HEK293 (cell line): ENCODE measurements at regions not wholly inside any gene's neighbourhood (a gene's known extent, or its start where the extent isn't known, plus 50 kb on each side); places are given as distances from the start of the nearest gene placed in this dataset.

Experiments used
- CTCF ChIP-seq: fragments of 450-650 bp; formaldehyde crosslinking; IDR thresholded peaks from 2 replicates; pipeline ENCODE4 v1.5.1; 2016; ENCODE audit warnings: missing biosample characterization, missing genetic modification characterization
- PBX3 ChIP-seq: sonication (generic); formaldehyde crosslinking; IDR thresholded peaks from 2 replicates; pipeline ENCODE4 v1.8.1; 2022; ENCODE audit warnings: mild to moderate bottlenecking, moderate library complexity, missing genetic modification reagents
- PRDM2 ChIP-seq: fragments of 450-650 bp; formaldehyde crosslinking; IDR thresholded peaks from 2 replicates; pipeline ENCODE4 v1.5.1; 2016; ENCODE audit warnings: missing biosample characterization, missing genetic modification characterization, borderline replicate concordance
- YY1 ChIP-seq: fragments of 450-650 bp; formaldehyde crosslinking; IDR thresholded peaks from 2 replicates; pipeline ENCODE4 v1.5.1; 2018; ENCODE audit warnings: missing biosample characterization, missing genetic modification characterization
- ZBTB8A ChIP-seq: fragments of 450-650 bp; formaldehyde crosslinking; IDR thresholded peaks from 2 replicates; pipeline ENCODE4 v1.5.1; 2016; ENCODE audit warnings: missing biosample characterization, missing genetic modification characterization
- ZFP41 ChIP-seq: fragments of 450-650 bp; formaldehyde crosslinking; IDR thresholded peaks from 2 replicates; pipeline ENCODE4 v1.5.1; 2016; ENCODE audit warnings: missing biosample characterization, missing genetic modification characterization, borderline replicate concordance
- ZNF138 ChIP-seq: fragments of 450-650 bp; formaldehyde crosslinking; IDR thresholded peaks from 2 replicates; pipeline ENCODE4 v1.5.1; 2016; ENCODE audit warnings: missing biosample characterization, missing genetic modification characterization, borderline replicate concordance
- ZNF155 ChIP-seq: fragments of 450-650 bp; formaldehyde crosslinking; IDR thresholded peaks from 2 replicates; pipeline ENCODE4 v1.5.1; 2016; ENCODE audit warnings: missing biosample characterization, missing genetic modification characterization
- ZNF302 ChIP-seq: fragments of 450-650 bp; formaldehyde crosslinking; IDR thresholded peaks from 2 replicates; pipeline ENCODE4 v1.5.1; 2016; ENCODE audit warnings: missing biosample characterization, missing genetic modification characterization, low read depth
- ZNF521 ChIP-seq: fragments of 450-650 bp; formaldehyde crosslinking; IDR thresholded peaks from 2 replicates; pipeline ENCODE4 v1.5.1; 2017; ENCODE audit warnings: missing biosample characterization, mild to moderate bottlenecking, missing genetic modification characterization
- ZNF530 ChIP-seq: fragments of 450-650 bp; formaldehyde crosslinking; IDR thresholded peaks from 2 replicates; pipeline ENCODE4 v1.5.1; 2016; ENCODE audit warnings: low read depth, missing biosample characterization, missing genetic modification characterization
- ZSCAN5A ChIP-seq: fragments of 450-650 bp; formaldehyde crosslinking; IDR thresholded peaks from 2 replicates; pipeline ENCODE4 v1.5.1; 2016; ENCODE audit warnings: missing biosample characterization, missing genetic modification characterization

GRCh38 chr3:81886081-81886480 lies 124.6 kb upstream of the GBE1 start:
- TF ChIP-seq CTCF (tag by site-specific recombination) (no peak), ZBTB8A (tag by site-specific recombination) (no peak), ZNF521 (tag by site-specific recombination) (no peak), PBX3 (CRISPR knock-in tag) (no peak), YY1 (tag by site-specific recombination) (no peak), PRDM2 (tag by site-specific recombination) (no peak), ZNF302 (no peak), ZSCAN5A (no peak), ZNF138 (tag by site-specific recombination) (no peak), ZFP41 (no peak), ZNF530 (tag by site-specific recombination) (no peak), ZNF155 (tag by site-specific recombination) (no peak)
